Nephron progenitor cell (in vitro differentiated cells): ENCODE measurements at regions not wholly inside any gene's neighbourhood (a gene's known extent, or its start where the extent isn't known, plus 50 kb on each side); places are given as distances from the start of the nearest gene placed in this dataset.
"Not testable (repeated sequence)": the region's sequence is repeated elsewhere in the genome, so short reads cannot be mapped to it uniquely, and the experiment has no call there.

ENCODE experiments used
- DNase-seq: peaks from one replicate; pipeline ENCODE4 v3.0.0; 2021
- H3K27ac Mint-ChIP-seq: 2 replicates; pipeline ENCODE4 v1.8.0; 2021; ENCODE audit warnings: mild to moderate bottlenecking, moderate library complexity, mixed read lengths
- H3K27me3 Mint-ChIP-seq: 2 replicates; pipeline ENCODE4 v1.8.0; 2021; ENCODE audit warnings: mild to moderate bottlenecking, low read depth, mixed read lengths; ENCODE audit not compliant: poor library complexity
- H3K36me3 Mint-ChIP-seq: 2 replicates; pipeline ENCODE4 v1.8.0; 2021; ENCODE audit warnings: low read depth, mixed read lengths
- H3K4me1 Mint-ChIP-seq: 2 replicates; pipeline ENCODE4 v1.8.0; 2021; ENCODE audit warnings: mixed read lengths
- H3K4me3 Mint-ChIP-seq: 2 replicates; pipeline ENCODE4 v1.8.0; 2021; ENCODE audit warnings: mild to moderate bottlenecking, moderate library complexity, mixed read lengths
- H3K9me3 Mint-ChIP-seq: 2 replicates; pipeline ENCODE4 v1.8.0; 2021; ENCODE audit warnings: mild to moderate bottlenecking, moderate library complexity, mixed read lengths
- TF ChIP-seq, protein P1 (sequence below): fragments of 200-600 bp; sonication (generic); IDR thresholded peaks from 2 replicates; pipeline ENCODE4 v1.5.0; 2021; ENCODE audit warnings: antibody characterized with exemption

DNA sequence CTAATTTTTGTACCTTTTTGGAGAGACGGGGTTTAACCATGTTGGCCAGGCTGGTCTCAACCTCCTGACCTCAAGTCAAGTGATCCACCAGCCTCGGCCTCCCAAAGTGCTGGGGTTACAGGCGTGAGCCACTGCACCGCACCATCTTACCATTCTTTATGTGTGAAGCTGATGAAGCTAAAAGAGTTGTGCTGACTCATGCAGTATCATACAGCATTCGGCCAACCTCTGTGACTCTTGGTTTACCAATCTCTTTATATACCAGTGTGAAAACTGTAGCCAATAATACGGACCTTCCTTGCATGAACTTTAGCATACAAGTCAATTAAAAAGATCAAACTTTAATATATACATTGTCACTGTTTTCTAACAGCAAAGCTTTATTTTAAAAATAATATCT lies 878.2 kb upstream of the MBL2 start:
- no peaks in the 10 kb centered on the region for H3K27me3 Mint-ChIP-seq
- H3K36me3 Mint-ChIP-seq = no peaks in the 10 kb centered on the region
- peaks cover 3% of the 10 kb centered on the region for H3K9me3 Mint-ChIP-seq
- no peak overlapping the region for H3K4me3 Mint-ChIP-seq
- no peaks in the 10 kb centered on the region for H3K4me1 Mint-ChIP-seq
- no peak overlapping the region for H3K27ac Mint-ChIP-seq
- TF ChIP-seq, protein P1, sequence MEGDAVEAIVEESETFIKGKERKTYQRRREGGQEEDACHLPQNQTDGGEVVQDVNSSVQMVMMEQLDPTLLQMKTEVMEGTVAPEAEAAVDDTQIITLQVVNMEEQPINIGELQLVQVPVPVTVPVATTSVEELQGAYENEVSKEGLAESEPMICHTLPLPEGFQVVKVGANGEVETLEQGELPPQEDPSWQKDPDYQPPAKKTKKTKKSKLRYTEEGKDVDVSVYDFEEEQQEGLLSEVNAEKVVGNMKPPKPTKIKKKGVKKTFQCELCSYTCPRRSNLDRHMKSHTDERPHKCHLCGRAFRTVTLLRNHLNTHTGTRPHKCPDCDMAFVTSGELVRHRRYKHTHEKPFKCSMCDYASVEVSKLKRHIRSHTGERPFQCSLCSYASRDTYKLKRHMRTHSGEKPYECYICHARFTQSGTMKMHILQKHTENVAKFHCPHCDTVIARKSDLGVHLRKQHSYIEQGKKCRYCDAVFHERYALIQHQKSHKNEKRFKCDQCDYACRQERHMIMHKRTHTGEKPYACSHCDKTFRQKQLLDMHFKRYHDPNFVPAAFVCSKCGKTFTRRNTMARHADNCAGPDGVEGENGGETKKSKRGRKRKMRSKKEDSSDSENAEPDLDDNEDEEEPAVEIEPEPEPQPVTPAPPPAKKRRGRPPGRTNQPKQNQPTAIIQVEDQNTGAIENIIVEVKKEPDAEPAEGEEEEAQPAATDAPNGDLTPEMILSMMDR = no peak
- DNase-seq = no peak

DNA sequence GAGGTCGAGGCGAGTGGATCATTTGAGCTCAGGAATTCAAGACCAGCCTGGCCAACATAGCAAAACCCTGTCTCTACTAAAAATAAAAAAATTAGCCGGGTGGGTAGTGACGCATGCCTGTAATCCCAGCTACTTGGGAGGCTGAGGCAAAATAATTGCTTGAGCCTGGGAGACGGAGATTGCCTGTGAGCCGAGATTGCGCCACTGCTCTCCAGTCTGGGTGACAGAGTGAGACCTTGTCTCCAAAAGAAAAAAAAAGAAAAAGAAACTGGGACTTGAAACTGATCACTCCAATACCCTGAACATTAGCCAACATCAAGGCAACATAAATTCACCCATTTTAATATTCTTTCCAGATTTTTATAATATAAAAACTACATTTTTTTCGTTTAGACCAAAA lies 874.6 kb upstream of the MBL2 start:
- H3K4me3 Mint-ChIP-seq, H3K4me1 Mint-ChIP-seq, H3K9me3 Mint-ChIP-seq, DNase-seq, H3K27me3 Mint-ChIP-seq, H3K36me3 Mint-ChIP-seq: not testable (repeated sequence)
- peak overlapping the region; percentile 85 for H3K27ac Mint-ChIP-seq

DNA sequence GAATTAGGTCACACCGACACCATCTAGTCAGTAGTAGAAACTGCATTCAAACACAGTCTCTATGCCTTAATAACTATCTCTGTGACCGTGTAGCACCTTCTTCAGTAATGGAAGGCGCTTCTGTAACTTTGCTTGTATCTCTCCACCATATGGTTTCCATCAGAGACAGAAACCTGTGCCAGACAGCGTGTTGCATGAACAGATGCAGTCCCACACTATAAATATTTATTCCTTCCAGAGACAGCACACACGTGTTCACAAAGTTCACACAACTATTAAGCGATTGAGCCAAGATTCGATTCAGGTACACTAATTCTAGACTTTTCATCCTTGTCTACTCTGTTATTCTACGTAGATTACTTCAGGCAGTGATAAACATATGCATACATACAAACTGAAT lies 873.9 kb upstream of the MBL2 start:
- H3K36me3 Mint-ChIP-seq = no peaks in the 10 kb centered on the region
- no peak overlapping the region for H3K27ac Mint-ChIP-seq
- DNase-seq = no peak
- H3K27me3 Mint-ChIP-seq = no peaks in the 10 kb centered on the region
- no peaks in the 10 kb centered on the region for H3K4me1 Mint-ChIP-seq
- no peak overlapping the region for H3K4me3 Mint-ChIP-seq
- no peaks in the 10 kb centered on the region for H3K9me3 Mint-ChIP-seq
- TF ChIP-seq, protein P1 = no peak

DNA sequence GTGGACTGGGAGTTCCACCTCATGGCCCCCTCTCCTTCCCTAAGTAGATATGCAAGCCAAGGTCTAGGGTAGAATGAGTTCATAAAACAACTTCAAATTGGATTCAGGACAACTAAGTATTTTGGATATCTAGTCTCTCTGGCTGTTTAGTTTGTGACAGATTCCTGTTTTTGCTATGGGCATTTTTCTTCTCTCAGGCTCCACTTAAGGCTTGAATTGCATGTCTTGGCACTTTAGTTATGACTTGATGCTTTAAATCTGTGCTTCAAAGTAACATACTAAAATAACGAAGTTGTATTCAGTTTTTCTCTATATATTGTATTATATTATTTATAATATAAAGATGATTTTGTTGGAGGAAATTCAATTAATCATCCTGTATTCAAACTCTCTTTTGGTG lies 873.4 kb upstream of the MBL2 start:
- Mint-ChIP-seq H3K4me1 (no peaks in the 10 kb centered on the region), H3K36me3 (no peaks in the 10 kb centered on the region), H3K4me3 (no peak overlapping the region), H3K27ac (no peak overlapping the region), H3K27me3 (no peaks in the 10 kb centered on the region), H3K9me3 (no peaks in the 10 kb centered on the region)
- TF ChIP-seq, protein P1 = no peak
- no peak for DNase-seq

DNA sequence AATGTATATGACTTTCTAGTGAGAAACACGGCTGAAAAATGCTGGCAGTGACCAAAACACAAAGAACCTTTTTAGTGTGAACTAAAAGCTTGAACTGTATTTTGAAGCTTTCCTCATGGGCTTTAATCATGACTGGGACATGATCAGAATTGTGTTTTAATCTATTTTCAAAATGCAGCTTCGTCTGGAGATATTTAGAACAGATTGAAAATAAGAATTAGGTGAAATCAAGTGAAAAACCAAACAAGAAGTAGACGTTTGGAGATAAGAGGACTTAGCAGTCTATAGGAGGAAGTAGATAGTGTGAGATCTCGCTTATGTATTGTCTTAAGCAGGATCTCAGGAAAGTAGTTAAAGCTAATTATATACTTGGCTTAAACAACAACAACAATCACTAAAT lies 865.4 kb upstream of the MBL2 start:
- DNase-seq = no peak

DNA sequence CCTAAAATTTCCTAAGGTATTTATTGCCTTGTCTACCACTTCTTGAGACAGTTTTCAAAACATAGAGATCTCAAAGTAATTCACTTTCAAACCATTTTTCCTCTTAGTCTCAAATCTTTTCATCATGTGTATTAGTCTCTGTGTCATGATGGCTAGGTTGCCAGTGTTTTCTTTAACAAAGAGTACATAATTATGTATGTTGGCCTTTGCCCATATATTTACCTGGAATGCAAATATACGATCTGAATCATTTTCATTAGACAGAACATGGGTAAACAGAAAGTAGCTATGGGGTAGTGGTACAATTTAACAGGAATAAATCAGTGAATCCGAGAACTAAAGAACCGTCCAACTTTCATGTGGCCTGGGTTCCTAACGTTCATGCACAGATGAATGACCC lies 852.1 kb upstream of the MBL2 start:
- no peak for DNase-seq
- Mint-ChIP-seq H3K27ac (peak overlapping the region; percentile 5), H3K4me1 (peaks cover 11% of the 10 kb centered on the region), H3K9me3 (peaks cover 10% of the 10 kb centered on the region), H3K27me3 (no peaks in the 10 kb centered on the region), H3K4me3 (no peak overlapping the region), H3K36me3 (peaks cover 14% of the 10 kb centered on the region)
- TF ChIP-seq, protein P1 = no peak

More for the DNA sequence above, 865.4 kb upstream of the MBL2 start:
- Mint-ChIP-seq H3K36me3 (peaks cover 17% of the 10 kb centered on the region), H3K9me3 (peaks cover 12% of the 10 kb centered on the region), H3K27ac (no peak overlapping the region), H3K4me3 (no peak overlapping the region), H3K4me1 (peaks cover 34% of the 10 kb centered on the region), H3K27me3 (peaks cover 8% of the 10 kb centered on the region)
- TF ChIP-seq, protein P1 = no peak
